ENCODE measurements at regions not wholly inside any gene's neighbourhood (a gene's known extent, or its start where the extent isn't known, plus 50 kb on each side); places are given as distances from the start of the nearest gene placed in this dataset.
"Not testable (repeated sequence)": the region's sequence is repeated elsewhere in the genome, so short reads cannot be mapped to it uniquely, and the experiment has no call there.

DNA sequence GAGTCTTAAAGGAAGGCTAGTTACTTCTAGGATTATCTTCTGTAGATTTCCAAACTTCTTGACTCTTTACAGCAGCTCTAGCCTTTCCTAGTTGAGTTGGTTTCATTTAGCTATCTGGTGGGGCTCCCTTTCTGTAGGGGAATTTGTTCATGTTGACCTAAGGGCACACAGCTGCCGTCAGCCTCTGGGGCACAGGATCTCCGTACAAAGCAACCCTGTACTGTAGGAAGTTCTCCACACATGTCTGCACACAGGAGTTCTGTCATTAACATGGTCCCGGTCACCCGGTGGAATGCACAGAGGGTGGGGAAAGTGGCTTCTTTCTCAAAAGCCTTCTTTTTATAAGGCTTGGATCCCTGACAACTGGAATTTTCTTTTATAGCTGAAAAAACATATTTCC, 88.7 kb upstream of the TNIK start:
- TF ChIP-seq POLR2A (IDR thresholded peaks at IDR 0.05; ENCODE audit: low read length) (no peak), GATA1 (IDR thresholded peaks at IDR 0.05; ENCODE audit: low read depth, low read length) (no peak)
- no peak for DNase-seq

DNA sequence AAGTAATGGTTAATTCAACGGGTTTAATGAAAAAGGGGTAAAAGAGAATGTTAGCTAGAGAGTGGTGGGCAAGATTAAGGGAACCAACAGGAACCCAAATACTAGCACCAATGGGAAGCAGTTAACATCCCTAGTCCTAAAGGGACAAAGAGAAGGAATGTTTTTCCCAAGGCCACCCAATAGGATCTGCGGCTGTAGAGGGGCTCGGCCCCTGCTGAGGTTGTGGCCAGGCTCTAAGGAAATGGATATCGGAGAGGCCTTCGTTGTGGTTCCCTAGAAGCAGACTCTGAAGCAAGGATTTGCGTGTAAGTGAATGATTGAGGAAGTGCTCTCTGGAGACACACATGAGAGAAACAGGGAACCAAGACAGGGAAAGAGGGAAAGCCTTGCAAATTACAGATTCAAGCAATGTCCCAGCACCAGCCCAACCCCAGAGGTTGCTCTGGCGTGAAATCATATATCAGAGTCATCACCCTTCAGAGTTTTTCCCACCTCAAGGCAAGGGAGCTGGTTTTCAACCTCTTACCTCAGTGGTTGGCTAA, 83.6 kb upstream of the TNIK start:
- TF ChIP-seq GATA1 (IDR thresholded peaks at IDR 0.05; ENCODE audit: low read depth, low read length) (no peak), POLR2A (IDR thresholded peaks at IDR 0.05; ENCODE audit: low read length) (no peak)
- peak in 1 of 2 experiments; percentile 24 for DNase-seq

DNA sequence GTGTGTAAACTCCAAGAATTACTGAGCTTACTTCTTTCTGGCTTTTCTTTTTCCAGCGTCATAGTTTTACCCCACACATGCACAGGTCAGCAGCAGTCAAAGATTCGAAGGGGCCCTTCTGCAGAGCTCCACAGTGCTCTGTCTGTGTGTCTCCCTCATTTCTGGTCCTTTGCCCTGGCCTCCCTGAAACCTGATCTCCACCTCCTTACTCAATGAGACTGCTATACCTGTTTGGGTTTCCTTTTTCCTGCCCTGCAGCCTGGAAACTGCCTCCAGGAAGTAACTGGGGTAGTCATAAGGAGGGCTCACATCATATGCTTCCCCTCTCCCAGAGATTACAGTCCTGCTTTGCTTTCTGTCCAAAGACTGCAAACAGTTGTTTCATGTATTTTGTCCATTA, 82.8 kb upstream of the TNIK start:
- DNase-seq, result no peak
- TF ChIP-seq GATA1 (IDR thresholded peaks at IDR 0.05; ENCODE audit: low read depth, low read length) (no peak), POLR2A (IDR thresholded peaks at IDR 0.05; ENCODE audit: low read length) (no peak)

GRCh38 chr3:171541647-171542046, 81.4 kb upstream of the TNIK start:
- TF ChIP-seq POLR2A (IDR thresholded peaks at IDR 0.05; ENCODE audit: low read length) (no peak), GATA1 (IDR thresholded peaks at IDR 0.05; ENCODE audit: low read depth, low read length) (no peak)
- no peak for DNase-seq

DNA sequence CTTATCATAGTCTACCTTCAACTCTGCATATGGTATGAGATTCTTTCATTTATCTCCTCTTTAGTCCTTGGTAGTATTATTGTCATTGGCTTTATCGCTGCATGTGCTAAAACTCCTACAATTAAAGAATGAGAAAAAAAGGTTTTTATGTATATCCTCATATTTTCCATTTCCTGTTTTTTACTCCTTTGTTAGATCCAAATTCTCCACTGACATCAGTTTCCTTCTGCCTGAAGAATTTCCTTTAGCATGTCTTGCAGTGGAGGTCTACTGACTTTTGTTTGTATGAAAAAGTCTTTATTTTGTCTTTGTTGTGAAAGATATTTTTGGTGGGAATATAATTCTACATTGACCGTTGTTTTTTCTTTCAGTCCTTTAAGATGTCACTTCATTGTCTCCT, 81.0 kb upstream of the TNIK start:
- no peak for DNase-seq
- TF ChIP-seq POLR2A (IDR thresholded peaks at IDR 0.05; ENCODE audit: low read length) (no peak), GATA1 (IDR thresholded peaks at IDR 0.05; ENCODE audit: low read depth, low read length) (no peak)

DNA sequence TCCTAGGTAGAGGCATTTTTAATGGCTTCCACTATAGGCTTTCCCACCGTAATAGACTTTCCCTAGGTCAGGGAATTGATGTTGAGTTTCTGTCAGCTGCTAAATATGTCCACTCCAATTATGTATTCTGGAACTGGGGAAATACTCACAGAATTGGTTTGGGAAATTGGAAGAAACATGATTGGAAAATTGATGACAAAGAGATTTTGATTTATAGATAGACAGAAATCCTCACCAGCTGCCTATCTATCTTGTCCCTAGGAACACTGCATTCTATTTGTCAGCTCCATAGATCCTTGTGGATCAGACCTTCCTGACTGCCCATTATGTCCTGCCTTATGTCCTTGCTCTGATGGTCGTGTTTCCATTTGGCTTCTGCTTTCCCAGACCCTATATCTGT, 75.6 kb upstream of the TNIK start:
- TF ChIP-seq GATA1 (IDR thresholded peaks at IDR 0.05; ENCODE audit: low read depth, low read length) (no peak), POLR2A (IDR thresholded peaks at IDR 0.05; ENCODE audit: low read length) (no peak)
- no peak for DNase-seq

DNA sequence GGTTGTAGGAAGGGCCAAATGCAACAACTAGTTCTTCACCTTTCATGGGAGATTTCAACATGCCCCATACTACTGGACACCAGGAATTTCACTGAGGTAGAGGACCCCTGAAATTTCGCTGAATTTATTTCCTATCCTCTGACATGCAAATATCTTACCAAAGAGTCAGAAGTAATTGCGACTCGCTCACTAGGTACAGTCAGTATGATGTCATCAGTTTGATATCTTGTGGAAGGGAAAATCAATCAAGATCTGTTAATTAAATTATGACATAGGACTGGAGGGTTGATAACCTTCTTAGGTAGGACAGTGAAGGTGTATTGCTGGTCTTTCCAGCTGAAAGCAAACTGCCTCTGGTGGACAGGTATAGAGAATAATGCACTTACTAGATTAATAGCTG, 74.9 kb upstream of the TNIK start:
- no peak for DNase-seq
- no peak for TF ChIP-seq GATA1 (IDR thresholded peaks at IDR 0.05; ENCODE audit: low read depth, low read length)
- no peak for TF ChIP-seq POLR2A (IDR thresholded peaks at IDR 0.05; ENCODE audit: low read length)

- TF ChIP-seq POLR2A (IDR thresholded peaks at IDR 0.05; ENCODE audit: low read length) (no peak), GATA1 (IDR thresholded peaks at IDR 0.05; ENCODE audit: low read depth, low read length) (no peak)
- no peak for DNase-seq
Observed at GRCh38 chr3:171533702-171534101, 73.5 kb upstream of the TNIK start.

DNA sequence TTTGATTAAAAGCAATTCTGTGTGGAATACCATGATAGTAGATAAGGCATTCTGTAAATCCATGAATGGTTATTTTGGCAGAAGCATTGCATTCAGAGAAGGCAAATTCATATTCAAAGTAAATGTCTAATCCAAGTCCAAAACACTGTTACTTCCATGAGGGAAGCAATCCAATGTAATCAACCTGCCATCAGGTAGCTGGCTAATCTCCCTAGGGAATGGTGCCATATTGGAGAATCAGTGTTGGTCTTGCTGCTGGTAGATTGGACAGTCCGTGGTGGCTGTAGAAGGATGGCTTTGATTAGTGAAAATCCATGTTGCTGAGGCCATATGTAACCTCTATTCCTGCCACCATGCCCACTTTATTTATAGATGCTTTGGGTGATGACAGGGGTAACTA, 72.1 kb upstream of the TNIK start:
- no peak for TF ChIP-seq POLR2A (IDR thresholded peaks at IDR 0.05; ENCODE audit: low read length)
- TF ChIP-seq GATA1 (IDR thresholded peaks at IDR 0.05; ENCODE audit: low read depth, low read length), result no peak
- DNase-seq, result no peak

DNA sequence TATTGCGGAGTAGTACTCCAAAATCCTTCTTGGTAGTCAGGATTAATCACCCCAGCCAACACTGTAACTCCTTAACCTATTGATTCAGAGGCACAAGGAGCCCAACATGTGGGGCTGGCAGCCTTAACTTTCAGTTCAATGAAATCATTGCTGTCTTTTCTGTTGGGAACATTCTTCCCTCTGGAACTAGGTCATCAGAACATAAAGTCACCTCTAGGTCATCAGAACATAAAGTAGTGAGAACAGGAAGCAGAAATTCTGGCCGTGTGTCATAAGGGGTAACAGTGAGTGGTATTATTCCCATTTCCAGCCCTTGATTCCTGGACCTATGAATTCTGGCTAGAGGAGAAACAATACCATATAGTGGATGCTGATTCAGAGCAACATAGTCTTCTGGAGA, 71.5 kb upstream of the TNIK start:
- no peak for DNase-seq
- TF ChIP-seq POLR2A (IDR thresholded peaks at IDR 0.05; ENCODE audit: low read length) (no peak), GATA1 (IDR thresholded peaks at IDR 0.05; ENCODE audit: low read depth, low read length) (no peak)

DNA sequence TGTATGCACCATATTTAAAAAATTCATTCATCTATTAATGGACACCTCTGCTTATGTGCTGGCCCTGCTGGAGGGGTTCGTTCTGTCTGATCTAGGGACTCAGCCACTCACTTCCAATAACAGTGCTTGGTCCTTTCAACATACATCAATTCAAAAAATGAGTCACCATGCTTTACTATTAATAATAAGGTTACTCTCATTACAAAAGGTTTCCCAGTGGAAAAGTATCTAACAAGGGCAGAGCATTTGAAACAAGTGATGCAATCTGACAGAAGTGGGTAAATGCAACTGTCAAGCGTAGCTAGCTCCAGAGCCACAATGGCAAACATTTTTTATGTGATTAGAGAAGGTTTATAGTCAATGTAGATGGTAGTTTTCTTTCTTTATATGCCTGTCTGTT, 67.9 kb upstream of the TNIK start:
- no peak for DNase-seq
- TF ChIP-seq GATA1 (IDR thresholded peaks at IDR 0.05; ENCODE audit: low read depth, low read length) (no peak), POLR2A (IDR thresholded peaks at IDR 0.05; ENCODE audit: low read length) (no peak)

GRCh38 chr3:171526869-171527268, 66.7 kb upstream of the TNIK start:
- DNase-seq, result no peak
- no peak for TF ChIP-seq POLR2A (IDR thresholded peaks at IDR 0.05; ENCODE audit: low read length)
- no peak for TF ChIP-seq GATA1 (IDR thresholded peaks at IDR 0.05; ENCODE audit: low read depth, low read length)

- TF ChIP-seq GATA1 (IDR thresholded peaks at IDR 0.05; ENCODE audit: low read depth, low read length) (no peak), POLR2A (IDR thresholded peaks at IDR 0.05; ENCODE audit: low read length) (no peak)
- DNase-seq, result no peak
Observed at GRCh38 chr3:171526146-171526545, 65.9 kb upstream of the TNIK start.

- no peak for DNase-seq
- no peak for TF ChIP-seq POLR2A (IDR thresholded peaks at IDR 0.05; ENCODE audit: low read length)
- TF ChIP-seq GATA1 (IDR thresholded peaks at IDR 0.05; ENCODE audit: low read depth, low read length), result no peak
Observed at GRCh38 chr3:171525437-171525836, 65.2 kb upstream of the TNIK start.

- TF ChIP-seq GATA1 (IDR thresholded peaks at IDR 0.05; ENCODE audit: low read depth, low read length) (no peak), POLR2A (IDR thresholded peaks at IDR 0.05; ENCODE audit: low read length) (no peak)
- DNase-seq, result no peak
Observed at GRCh38 chr3:171524921-171525310, 64.7 kb upstream of the TNIK start.

- TF ChIP-seq GATA1 (IDR thresholded peaks at IDR 0.05; ENCODE audit: low read depth, low read length), result no peak
- DNase-seq, result no peak
Observed at GRCh38 chr3:171522651-171523050, 62.4 kb upstream of the TNIK start.

- not testable (repeated sequence) for DNase-seq
Observed at GRCh38 chr3:171519423-171519822, 59.2 kb upstream of the TNIK start.
